ENCODE measurements at regions not wholly inside any gene's neighbourhood (a gene's known extent, or its start where the extent isn't known, plus 50 kb on each side); places are given as distances from the start of the nearest gene placed in this dataset.
A peak's percentile ranks its signal among the peaks of the same experiment; 100 is the strongest.

GRCh38 chr2:760001-760400, 82.8 kb upstream of the TMEM18 start:
- DNase-seq (ENCODE audit: low read depth): no peak

DNA sequence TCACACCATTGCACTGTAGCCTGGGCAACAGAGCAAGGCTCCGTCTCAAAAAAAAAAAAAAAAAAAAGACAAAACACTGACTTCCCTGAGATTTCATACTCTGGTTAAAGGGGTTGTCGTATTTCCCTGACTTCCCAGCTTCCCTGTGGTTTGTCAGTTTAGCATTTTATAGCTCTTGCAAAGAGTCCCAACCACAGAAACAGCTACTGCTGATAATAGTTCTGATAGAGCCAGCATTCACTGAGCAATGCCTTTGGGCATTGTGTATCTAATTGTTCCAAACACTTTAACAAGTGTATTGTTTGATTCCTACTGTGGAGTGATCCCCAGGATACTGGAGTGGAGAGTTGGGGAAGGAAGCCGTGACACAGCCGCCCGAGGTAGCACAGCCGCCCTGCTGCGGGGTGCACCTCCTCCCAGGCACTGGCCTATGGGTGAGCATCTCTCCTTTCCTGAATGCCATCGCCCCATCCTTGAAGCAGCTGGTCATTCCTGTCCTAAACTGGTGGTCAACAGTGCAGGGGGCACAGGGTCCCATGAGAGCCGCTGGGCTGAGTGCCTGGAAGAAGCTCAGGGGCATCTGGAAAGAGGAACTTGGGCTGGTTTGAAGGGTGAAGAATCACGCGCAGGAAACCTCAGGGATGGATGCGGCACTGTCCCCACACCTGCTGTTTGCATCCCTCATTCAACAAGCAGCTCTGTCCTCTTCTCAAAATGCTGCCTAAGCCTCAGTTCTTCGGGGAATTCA, 81.0 kb upstream of the TMEM18 start:
- no peak for DNase-seq (ENCODE audit: low read depth)

DNA sequence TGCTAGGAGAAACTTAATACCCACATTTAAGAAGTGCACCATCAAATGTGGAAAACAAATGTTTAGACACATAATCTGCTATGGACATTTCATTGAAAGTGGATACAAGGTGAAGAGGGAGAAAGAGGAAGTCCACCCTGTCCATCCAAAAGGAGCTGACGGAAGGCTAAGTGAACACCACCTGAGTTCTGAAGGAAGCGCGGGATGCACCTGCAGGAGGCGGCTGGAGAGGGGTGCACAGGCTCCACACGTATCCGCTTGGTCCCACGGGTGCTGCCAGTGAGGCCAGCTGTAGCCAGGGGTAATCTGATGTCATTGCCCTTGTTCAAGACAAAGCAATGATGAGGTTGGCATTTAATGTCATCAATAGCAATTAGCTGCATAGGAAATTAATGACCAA, 75.9 kb upstream of the TMEM18 start:
- no peak for DNase-seq (ENCODE audit: low read depth)

- no peak for DNase-seq (ENCODE audit: low read depth)
Observed at GRCh38 chr2:751474-751873, 74.3 kb upstream of the TMEM18 start.

GRCh38 chr2:750628-751027, 73.4 kb upstream of the TMEM18 start:
- DNase-seq (ENCODE audit: low read depth): no peak

DNA sequence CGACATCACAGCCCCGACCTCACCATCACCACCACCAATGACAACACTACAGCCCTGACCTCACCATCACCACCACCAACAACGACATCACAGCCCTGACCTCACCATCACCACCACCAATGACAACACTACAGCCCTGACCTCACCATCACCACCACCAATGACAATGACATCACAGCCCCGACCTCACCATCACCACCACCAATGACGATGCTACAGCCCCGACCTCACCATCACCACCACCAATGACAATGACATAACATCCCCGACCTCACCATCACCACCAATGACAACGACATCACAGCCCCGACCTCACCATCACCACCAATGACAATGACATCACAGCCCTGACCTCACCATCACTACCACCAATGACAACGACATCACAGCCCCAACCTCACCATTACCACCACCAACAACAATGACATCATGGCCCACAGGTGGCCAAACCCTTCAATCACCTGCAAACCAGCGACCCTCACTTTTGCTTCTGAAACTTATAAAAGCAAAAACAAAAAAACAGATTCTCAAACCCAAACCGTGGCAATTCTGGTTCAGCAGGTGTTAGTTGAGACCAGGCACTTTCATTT, 70.7 kb upstream of the TMEM18 start:
- DNase-seq (ENCODE audit: low read depth): no peak

DNA sequence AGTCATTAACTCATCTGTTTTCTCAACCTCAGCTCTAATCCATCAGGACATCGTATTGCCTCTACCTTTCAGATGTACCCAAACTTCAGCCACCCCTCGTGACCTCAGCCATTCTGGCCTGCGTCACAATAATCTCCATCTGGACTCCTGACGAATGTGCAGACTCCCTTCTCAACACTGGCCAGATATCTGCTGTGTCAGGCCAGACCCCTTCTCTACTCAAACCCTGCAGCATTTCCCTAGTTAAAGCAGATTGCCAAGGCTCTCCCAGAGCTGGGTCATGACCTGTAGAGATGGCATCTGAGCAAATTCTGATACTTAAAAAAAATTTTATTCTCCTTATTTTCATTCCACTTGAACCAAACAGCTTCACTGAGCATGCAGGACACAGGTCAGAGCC, 69.5 kb upstream of the TMEM18 start:
- no peak for DNase-seq (ENCODE audit: low read depth)

- no peak for DNase-seq (ENCODE audit: low read depth)
Observed at GRCh38 chr2:744088-744487, 66.9 kb upstream of the TMEM18 start.

DNA sequence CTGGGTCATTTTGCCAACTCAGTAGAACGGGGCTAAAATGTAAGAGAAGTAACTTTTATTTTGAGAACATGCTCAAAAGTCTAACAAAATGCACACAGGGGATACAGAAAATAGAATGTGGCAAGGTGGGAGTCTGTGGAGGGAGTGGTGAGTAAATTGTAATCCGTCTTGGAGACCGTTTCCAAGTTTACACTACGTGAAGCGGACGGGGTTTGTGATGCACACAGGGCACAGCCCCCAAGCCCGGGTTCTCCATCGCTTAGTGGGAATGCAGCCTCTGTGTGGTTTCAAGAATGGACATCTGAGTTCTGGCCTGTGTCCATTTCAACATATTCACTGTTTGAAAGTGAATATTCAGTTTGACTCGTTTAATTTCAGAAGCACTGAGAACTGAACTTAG, 65.0 kb upstream of the TMEM18 start:
- no peak for DNase-seq (ENCODE audit: low read depth)

DNA sequence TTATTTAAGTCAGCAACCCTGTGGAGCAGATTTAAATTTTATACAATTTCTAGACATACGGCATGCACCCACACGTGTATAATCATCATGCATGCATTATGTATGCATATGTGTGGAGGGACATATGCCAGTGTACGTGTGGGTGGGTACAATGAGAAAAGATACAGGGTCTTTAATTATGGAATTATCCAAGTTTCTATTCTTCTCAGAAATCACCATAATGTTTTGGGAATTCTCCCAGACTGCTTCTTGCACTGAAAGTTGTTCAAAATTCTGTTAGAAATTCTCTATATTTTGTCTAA, 63.9 kb upstream of the TMEM18 start:
- DNase-seq (ENCODE audit: low read depth): no peak

GRCh38 chr2:740322-741194, 63.4 kb upstream of the TMEM18 start:
- peak; percentile 90 for DNase-seq (ENCODE audit: low read depth)

GRCh38 chr2:739864-740321, 62.7 kb upstream of the TMEM18 start:
- DNase-seq (ENCODE audit: low read depth): peak; percentile 60

GRCh38 chr2:736939-737338, 59.7 kb upstream of the TMEM18 start:
- no peak for DNase-seq (ENCODE audit: low read depth)

GRCh38 chr2:735670-736218, 58.5 kb upstream of the TMEM18 start:
- DNase-seq (ENCODE audit: low read depth): no peak

DNA sequence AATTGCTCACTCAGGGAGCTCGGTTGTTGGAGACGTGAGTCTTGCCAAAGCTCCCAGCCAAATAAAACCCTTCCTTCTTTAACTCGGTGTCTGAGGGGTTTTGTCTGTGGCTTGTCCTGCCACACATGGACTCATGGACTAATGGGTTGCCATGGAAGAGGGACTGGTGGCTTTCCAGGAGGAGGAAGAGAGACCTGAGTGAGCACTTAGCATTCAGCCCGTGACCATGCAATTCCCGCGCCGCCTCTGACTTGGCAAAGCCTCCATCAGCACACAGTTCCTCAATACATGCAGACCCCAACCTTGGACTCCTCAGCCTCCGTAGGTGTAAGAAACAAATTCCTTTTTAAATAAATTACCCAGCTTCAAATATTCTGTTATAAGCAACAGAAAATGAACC, 57.3 kb upstream of the TMEM18 start:
- DNase-seq (ENCODE audit: low read depth): no peak

GRCh38 chr2:733495-733894, 56.3 kb upstream of the TMEM18 start:
- DNase-seq (ENCODE audit: low read depth): no peak

DNA sequence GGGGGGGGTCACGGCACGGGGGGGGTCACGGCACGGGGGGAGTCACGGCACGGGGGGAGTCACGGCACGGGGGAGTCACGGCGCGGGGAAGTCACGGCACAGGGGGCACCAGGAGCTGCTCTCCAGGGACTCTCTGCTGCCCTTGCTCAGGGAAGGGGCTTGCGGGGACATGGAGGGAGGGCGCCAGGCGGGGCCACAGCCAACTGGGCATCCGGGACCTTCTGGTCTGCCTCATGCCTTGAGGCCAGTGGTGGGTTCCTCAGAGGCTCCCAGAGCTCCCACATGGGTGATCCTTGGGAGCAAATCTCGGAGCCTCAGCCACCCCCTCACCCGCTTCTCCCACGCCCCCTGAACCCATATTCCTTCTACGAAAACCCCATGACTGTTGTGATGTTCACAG, 55.8 kb upstream of the TMEM18 start:
- DNase-seq (ENCODE audit: low read depth): no peak

DNA sequence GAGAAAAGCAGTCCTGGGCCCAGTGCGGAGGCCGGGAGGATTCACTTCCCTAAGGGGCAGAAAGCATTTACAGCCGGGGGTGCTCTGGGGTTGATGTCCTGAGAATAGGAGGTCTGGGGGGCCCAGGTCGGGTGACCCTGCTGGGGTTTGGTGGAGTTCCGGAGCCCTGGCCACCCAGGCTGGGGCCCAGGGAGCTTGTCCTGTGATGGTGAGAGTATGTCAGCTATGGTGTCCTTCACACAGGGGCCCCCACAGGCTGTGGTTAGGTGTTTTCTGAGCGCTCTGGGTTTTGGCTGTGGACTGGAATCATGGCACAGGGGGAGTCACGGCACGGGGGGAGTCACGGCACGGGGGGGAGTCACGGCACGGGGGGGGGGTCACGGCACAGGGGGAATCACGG, 54.5 kb upstream of the TMEM18 start:
- DNase-seq (ENCODE audit: low read depth): no peak

GRCh38 chr2:729376-729861, 52.2 kb upstream of the TMEM18 start:
- no peak for DNase-seq (ENCODE audit: low read depth)

DNA sequence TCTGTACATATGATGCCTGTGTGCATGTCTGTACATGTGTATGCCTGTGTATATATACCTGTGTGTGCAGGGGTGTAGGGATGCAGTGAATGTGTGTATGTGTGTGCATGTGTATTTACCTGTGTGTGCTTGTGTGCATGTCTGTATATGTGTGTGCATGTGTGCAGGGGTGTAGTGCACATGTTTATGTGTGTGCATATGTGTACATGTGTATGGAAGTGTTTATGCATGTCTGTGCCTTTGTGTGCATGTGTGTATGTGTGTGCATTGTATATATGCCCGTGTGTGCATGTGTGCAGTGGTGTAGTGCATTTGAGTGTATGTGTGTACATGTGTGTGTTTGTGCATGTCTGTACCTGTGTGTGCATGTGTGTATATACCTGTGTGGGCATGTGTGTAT, 51.0 kb upstream of the TMEM18 start:
- no peak for DNase-seq (ENCODE audit: low read depth)

- no peak for DNase-seq (ENCODE audit: low read depth)
Observed at GRCh38 chr2:727071-727470, 49.9 kb upstream of the TMEM18 start.
